Right lobe of liver (tissue), 4 donors: ENCODE measurements at regions not wholly inside any gene's neighbourhood (a gene's known extent, or its start where the extent isn't known, plus 50 kb on each side); places are given as distances from the start of the nearest gene placed in this dataset.

Experiments
- POLR2A ChIP-seq: fragments of 450-650 bp; IDR thresholded peaks from one replicate; pipeline ENCODE4 v1.6.1; 2017; ENCODE audit warnings: antibody characterized with exemption, mild to moderate bottlenecking
- TF ChIP-seq, protein P1 (sequence below), 4 donors: fragments of 200-600 bp in 3 of 4; fragments of 450-650 bp in 1 of 4; IDR thresholded peaks; one replicate each; pipeline versions ENCODE4 v1.5.1 to v1.8.0; 2016 to 2022; ENCODE audit warnings: antibody characterized with exemption in 4 of 4, mild to moderate bottlenecking in 2 of 4
- donor health status: DM: no; HTN: no; CAD: no.
- donor health status: DM: no; HTN: no; CAD: no.
- donor health status: DM: no; HTN: yes; CAD: no.

DNA sequence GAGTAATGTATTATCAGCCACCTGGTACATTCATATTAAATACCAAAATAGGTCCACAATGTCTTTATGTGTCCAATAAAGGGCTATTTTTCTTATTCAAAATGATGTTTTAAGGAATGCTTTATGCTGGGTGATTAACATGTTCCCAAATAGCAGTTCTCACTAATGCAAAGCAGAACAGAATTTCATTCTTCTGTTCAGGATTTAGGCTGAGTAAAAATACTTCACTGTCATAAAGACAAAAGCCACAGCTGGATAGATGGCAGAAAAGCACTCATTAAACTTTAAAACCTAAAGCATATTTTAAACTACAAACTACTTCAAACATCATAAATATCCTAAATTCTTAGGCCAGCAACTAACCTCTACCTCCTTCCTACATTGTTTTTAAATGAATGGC lies 244.0 kb downstream of the TMA16 start:
- TF ChIP-seq, protein P1, sequence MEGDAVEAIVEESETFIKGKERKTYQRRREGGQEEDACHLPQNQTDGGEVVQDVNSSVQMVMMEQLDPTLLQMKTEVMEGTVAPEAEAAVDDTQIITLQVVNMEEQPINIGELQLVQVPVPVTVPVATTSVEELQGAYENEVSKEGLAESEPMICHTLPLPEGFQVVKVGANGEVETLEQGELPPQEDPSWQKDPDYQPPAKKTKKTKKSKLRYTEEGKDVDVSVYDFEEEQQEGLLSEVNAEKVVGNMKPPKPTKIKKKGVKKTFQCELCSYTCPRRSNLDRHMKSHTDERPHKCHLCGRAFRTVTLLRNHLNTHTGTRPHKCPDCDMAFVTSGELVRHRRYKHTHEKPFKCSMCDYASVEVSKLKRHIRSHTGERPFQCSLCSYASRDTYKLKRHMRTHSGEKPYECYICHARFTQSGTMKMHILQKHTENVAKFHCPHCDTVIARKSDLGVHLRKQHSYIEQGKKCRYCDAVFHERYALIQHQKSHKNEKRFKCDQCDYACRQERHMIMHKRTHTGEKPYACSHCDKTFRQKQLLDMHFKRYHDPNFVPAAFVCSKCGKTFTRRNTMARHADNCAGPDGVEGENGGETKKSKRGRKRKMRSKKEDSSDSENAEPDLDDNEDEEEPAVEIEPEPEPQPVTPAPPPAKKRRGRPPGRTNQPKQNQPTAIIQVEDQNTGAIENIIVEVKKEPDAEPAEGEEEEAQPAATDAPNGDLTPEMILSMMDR (IDR thresholded peaks at IDR 0.05), result no peak
- no peak for TF ChIP-seq POLR2A
